K562 (cell line): ENCODE measurements at regions not wholly inside any gene's neighbourhood (a gene's known extent, or its start where the extent isn't known, plus 50 kb on each side); places are given as distances from the start of the nearest gene placed in this dataset.

Experiments used
- BCOR ChIP-seq: fragments of 450-650 bp; IDR thresholded peaks from 2 replicates; pipeline ENCODE4 v1.6.1; 2016
- CEBPZ ChIP-seq: fragments of 150-350 bp; IDR thresholded peaks from 2 replicates; pipeline ENCODE4 v1.6.1; 2014; ENCODE audit warnings: low read depth, mild to moderate bottlenecking, low read length, borderline replicate concordance
- ETS2 ChIP-seq: IDR thresholded peaks from 2 replicates; pipeline ENCODE4 v1.6.1; 2016; ENCODE audit warnings: borderline replicate concordance, missing genetic modification characterization, mild to moderate bottlenecking, moderate library complexity, missing compliant biosample characterization; ENCODE audit not compliant: poor library complexity, severe bottlenecking
- JUN ChIP-seq, 2 experiments: sonication (generic) in 1 of 2; formaldehyde crosslinking in 1 of 2; IDR thresholded peaks; 2 replicates each; pipeline versions ENCODE4 v1.6.1 to v1.8.0; 2012 to 2022; ENCODE audit warnings: borderline replicate concordance in 2 of 2, mild to moderate bottlenecking in 2 of 2, improper control_type of control experiment in 1 of 2, low read depth in 1 of 2, low read length in 1 of 2, missing genetic modification reagents in 1 of 2
- MGA ChIP-seq: fragments of 450-650 bp; IDR thresholded peaks from 2 replicates; pipeline ENCODE4 v1.6.1; 2016; ENCODE audit warnings: mild to moderate bottlenecking, moderate library complexity
- NUFIP1 ChIP-seq: fragments of 450-650 bp; IDR thresholded peaks from 2 replicates; pipeline ENCODE4 v1.6.1; 2018; ENCODE audit not compliant: partially characterized antibody
- PML ChIP-seq: IDR thresholded peaks from 2 replicates; pipeline ENCODE4 v1.6.1; 2012; ENCODE audit warnings: low read length, inconsistent platforms
- SRSF9 ChIP-seq: fragments of 200-400 bp; formaldehyde crosslinking; IDR thresholded peaks from 2 replicates; pipeline ENCODE4 v1.6.1; 2017; ENCODE audit warnings: low read depth, low read length, borderline replicate concordance
- TF ChIP-seq, protein P1 (sequence below), 2 experiments: IDR thresholded peaks; 2 replicates each; pipeline ENCODE4 v1.6.1; 2011; ENCODE audit warnings: borderline replicate concordance in 1 of 2, control low read depth in 1 of 2, low read depth in 1 of 2, low read length in 1 of 2, mild to moderate bottlenecking in 1 of 2, mixed read lengths in 1 of 2, moderate library complexity in 1 of 2; ENCODE audit not compliant: insufficient read depth in 1 of 2, insufficient read length in 1 of 2, poor library complexity in 1 of 2, severe bottlenecking in 1 of 2; ENCODE audit errors: extremely low read depth in 1 of 2
- TF ChIP-seq, protein P2 (sequence below), 2 experiments: fragments of 250-450 bp in 1 of 2; fragments of 450-650 bp in 1 of 2; sonication (Bioruptor Pico) in 1 of 2; IDR thresholded peaks; 2 replicates each; pipeline versions ENCODE4 v1.6.1 to v1.8.0; 2016 to 2021; ENCODE audit warnings: mild to moderate bottlenecking in 2 of 2, moderate library complexity in 2 of 2, missing compliant biosample characterization in 1 of 2, missing genetic modification characterization in 1 of 2

GRCh38 chr5:136579238-136579637, 213.9 kb upstream of the TRPC7 start (continued):
- TF ChIP-seq MGA: no peak
- no peak for TF ChIP-seq JUN (IDR thresholded peaks at IDR 0.05; ENCODE audit: borderline replicate concordance, low read depth, low read length)
- no peak for TF ChIP-seq JUN (CRISPR knock-in tag; IDR thresholded peaks at IDR 0.05; ENCODE audit: borderline replicate concordance)
- TF ChIP-seq, protein P1, sequence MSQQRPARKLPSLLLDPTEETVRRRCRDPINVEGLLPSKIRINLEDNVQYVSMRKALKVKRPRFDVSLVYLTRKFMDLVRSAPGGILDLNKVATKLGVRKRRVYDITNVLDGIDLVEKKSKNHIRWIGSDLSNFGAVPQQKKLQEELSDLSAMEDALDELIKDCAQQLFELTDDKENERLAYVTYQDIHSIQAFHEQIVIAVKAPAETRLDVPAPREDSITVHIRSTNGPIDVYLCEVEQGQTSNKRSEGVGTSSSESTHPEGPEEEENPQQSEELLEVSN (IDR thresholded peaks at IDR 0.05; ENCODE audit: borderline replicate concordance in 1 of 2, extremely low read depth in 1 of 2, insufficient read depth in 1 of 2, insufficient read length in 1 of 2, low read depth in 1 of 2, low read length in 1 of 2, poor library complexity in 1 of 2, severe bottlenecking in 1 of 2): no peak
- no peak for TF ChIP-seq NUFIP1
- no peak for TF ChIP-seq PML
- no peak for TF ChIP-seq BCOR
- no peak for TF ChIP-seq CEBPZ
- TF ChIP-seq, protein P2, sequence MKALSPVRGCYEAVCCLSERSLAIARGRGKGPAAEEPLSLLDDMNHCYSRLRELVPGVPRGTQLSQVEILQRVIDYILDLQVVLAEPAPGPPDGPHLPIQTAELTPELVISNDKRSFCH (CRISPR knock-in tag; IDR thresholded peaks at IDR 0.05): no peak
- TF ChIP-seq, protein P2 (tag; IDR thresholded peaks at IDR 0.05): no peak
- TF ChIP-seq ETS2 (tag): no peak
- TF ChIP-seq SRSF9: no peak
